SK-N-MC (cell line): ENCODE measurements at regions not wholly inside any gene's neighbourhood (a gene's known extent, or its start where the extent isn't known, plus 50 kb on each side); places are given as distances from the start of the nearest gene placed in this dataset.

ENCODE experiments used
- DNase-seq: peaks from one replicate; pipeline ENCODE4 v3.0.0-alpha.2; 2011; ENCODE audit warnings: low read depth, low spot score
- H3K27ac ChIP-seq: fragments of 200-600 bp; sonication (generic); 2 replicates; pipeline ENCODE4 v1.5.1; 2016; ENCODE audit warnings: mixed run types
- H3K36me3 ChIP-seq: fragments of 200-600 bp; sonication (generic); 2 replicates; pipeline ENCODE4 v1.6.1; 2017; ENCODE audit warnings: antibody characterized with exemption, low read length, mixed read lengths; ENCODE audit not compliant: insufficient read depth
- H3K4me3 ChIP-seq: fragments of 200-600 bp; sonication (generic); 2 replicates; pipeline ENCODE4 v1.5.1; 2016
- H3K9ac ChIP-seq: fragments of 200-600 bp; sonication (generic); 2 replicates; pipeline ENCODE4 v1.8.0; 2017; ENCODE audit warnings: mixed run types, mixed read lengths; ENCODE audit not compliant: insufficient read length
- H3K9me3 ChIP-seq: fragments of 200-600 bp; sonication (generic); 2 replicates; pipeline ENCODE4 v1.6.1; 2017; ENCODE audit warnings: low read depth, mild to moderate bottlenecking, antibody characterized with exemption, low read length, moderate library complexity, mixed read lengths
- EZH2 ChIP-seq: fragments of 200-600 bp; sonication (generic); IDR thresholded peaks from one replicate; pipeline ENCODE4 v1.6.1; 2017; ENCODE audit warnings: antibody characterized with exemption
- FOXP2 ChIP-seq: optimal IDR thresholded peaks from 2 replicates; pipeline ENCODE3; 2011; ENCODE audit warnings: mild to moderate bottlenecking, moderate library complexity; ENCODE audit not compliant: insufficient read depth; ENCODE audit errors: extremely low read length, control extremely low read depth
- POLR2AphosphoS5 ChIP-seq: IDR thresholded peaks from 2 replicates; pipeline ENCODE4 v1.6.1; 2012; ENCODE audit warnings: mild to moderate bottlenecking, low read depth, low read length, borderline replicate concordance

GRCh38 chr2:145060876-145061275, 541.0 kb upstream of the ZEB2 start:
- H3K9ac ChIP-seq: no peak overlapping the region
- H3K9me3 ChIP-seq: no peaks in the 10 kb centered on the region; the same call in 1 of the 2 replicates
- TF ChIP-seq FOXP2: no peak
- TF ChIP-seq EZH2: no peak
- TF ChIP-seq POLR2AphosphoS5: no peak
- H3K4me3 ChIP-seq: no peak overlapping the region
- no peak overlapping the region for H3K27ac ChIP-seq
- DNase-seq: no peak
- H3K36me3 ChIP-seq: no peaks in the 10 kb centered on the region

DNA sequence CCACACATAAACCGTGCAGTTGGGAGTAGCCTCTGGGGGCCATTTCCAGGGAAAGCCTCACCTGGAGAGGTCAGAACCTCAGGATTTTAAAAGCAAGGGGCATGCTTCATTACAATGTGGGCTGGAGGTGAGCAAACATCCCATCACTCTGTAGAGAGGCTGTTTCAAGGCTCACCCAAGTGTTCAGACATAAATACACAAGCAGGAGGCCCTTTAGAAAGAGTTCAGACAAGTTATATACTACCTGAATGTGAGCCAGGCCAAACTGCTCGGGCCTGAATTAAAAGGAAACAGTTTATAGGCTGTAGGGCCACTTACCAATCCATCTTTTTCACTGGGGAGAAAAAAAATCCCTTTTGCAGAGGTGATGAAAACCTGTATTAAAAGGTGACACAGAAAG, 540.0 kb upstream of the ZEB2 start:
- no peak overlapping the region for H3K4me3 ChIP-seq
- no peak for DNase-seq
- TF ChIP-seq FOXP2 (no peak), EZH2 (no peak), POLR2AphosphoS5 (no peak)
- H3K9me3 ChIP-seq: no peaks in the 10 kb centered on the region; the same call in 1 of the 2 replicates
- no peaks in the 10 kb centered on the region for H3K36me3 ChIP-seq
- H3K27ac ChIP-seq: no peak overlapping the region
- H3K9ac ChIP-seq: no peak overlapping the region

DNA sequence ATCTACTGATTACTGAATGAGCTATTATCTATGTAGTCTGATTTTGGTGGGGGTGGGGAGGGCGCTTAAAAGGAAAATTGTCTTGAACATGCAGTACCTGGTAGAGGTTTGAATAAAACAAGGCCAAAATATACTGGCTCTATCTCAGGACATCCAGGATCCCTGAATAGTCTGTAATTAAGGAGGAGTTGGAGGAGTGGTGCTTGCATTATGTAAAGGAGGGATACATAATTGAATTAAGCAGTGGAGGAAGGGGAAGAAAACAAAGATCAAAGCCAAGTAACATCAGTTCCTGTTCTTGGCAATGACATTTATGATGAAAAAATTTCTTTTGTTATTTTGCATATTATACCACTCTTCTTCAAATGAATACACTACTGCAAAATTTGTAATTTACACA, 539.4 kb upstream of the ZEB2 start:
- TF ChIP-seq POLR2AphosphoS5: no peak
- TF ChIP-seq FOXP2: no peak
- TF ChIP-seq EZH2: no peak
- Histone ChIP-seq H3K27ac (no peak overlapping the region), H3K9ac (no peak overlapping the region), H3K4me3 (no peak overlapping the region), H3K9me3 (peaks cover 4% of the 10 kb centered on the region; the same call in 1 of the 2 replicates), H3K36me3 (no peaks in the 10 kb centered on the region)
- no peak for DNase-seq

DNA sequence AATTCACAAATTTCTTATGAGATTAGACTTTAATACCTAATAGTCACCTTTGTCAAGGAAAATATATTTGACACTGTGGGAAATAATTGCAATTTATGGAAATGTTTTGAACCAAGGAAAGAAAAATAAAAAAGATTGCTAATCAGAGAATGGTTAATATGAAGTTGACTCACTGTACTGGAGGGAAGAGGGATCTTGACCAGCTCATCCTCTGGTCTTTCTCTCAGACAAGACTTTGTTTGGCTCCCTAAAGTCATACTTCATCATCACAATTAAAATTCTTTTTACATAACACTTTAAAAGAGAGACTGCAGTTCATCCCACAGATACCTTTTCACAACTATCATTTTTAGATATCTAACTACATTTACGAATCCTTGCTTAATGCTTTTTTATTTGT, 538.5 kb upstream of the ZEB2 start:
- Histone ChIP-seq H3K9ac (no peak overlapping the region), H3K36me3 (no peaks in the 10 kb centered on the region), H3K9me3 (peaks cover 4% of the 10 kb centered on the region; the same call in 1 of the 2 replicates), H3K4me3 (no peak overlapping the region), H3K27ac (no peak overlapping the region)
- TF ChIP-seq FOXP2 (no peak), EZH2 (no peak), POLR2AphosphoS5 (no peak)
- no peak for DNase-seq

DNA sequence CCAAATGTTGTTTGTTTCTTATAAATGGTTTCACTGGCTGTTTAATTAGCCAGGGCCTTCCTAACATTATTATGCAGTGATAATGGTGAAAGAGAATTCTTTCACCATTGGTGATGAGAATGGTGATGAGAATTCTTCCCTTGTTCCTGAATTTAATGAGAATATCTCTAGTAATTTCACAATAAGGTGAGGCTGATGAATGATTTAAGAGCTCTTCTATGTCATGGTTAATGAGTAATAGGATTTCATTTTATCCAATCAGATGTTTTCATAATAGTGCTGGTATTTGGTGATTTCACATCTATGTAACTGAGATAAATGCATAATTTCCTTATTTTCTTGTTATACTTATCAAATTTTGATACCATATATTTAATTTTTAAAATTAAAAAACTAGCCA, 535.7 kb upstream of the ZEB2 start:
- DNase-seq: no peak
- TF ChIP-seq FOXP2 (no peak), POLR2AphosphoS5 (no peak), EZH2 (no peak)
- H3K4me3 ChIP-seq: no peak overlapping the region
- H3K9ac ChIP-seq: no peak overlapping the region
- peaks cover 8% of the 10 kb centered on the region; the same call in 1 of the 2 replicates for H3K9me3 ChIP-seq
- H3K36me3 ChIP-seq: peaks cover 7% of the 10 kb centered on the region; the same call in 1 of the 2 replicates
- no peak overlapping the region for H3K27ac ChIP-seq

DNA sequence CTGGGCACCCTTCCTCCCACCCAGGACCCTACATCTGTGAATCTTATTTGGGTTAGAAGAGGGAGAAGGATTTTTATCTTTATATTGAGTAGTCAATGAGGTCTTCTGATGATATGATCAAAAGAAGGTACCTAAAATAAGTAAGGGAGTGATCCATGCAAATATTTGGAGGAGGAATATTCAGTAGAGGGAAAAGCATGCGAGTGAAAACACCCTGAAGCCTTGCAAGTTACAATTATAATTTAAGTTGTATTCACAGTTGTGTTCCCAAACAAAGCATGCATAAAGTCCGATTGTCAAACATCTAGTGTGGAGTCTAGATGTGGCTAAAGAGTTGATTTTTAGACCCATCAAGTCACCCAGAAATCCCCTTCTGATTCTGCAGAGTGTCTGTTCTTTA, 530.2 kb upstream of the ZEB2 start:
- H3K9ac ChIP-seq: no peak overlapping the region
- peak overlapping the region; percentile 99; the same call in 1 of the 2 replicates for H3K27ac ChIP-seq
- TF ChIP-seq EZH2 (no peak), POLR2AphosphoS5 (no peak), FOXP2 (no peak)
- no peak for DNase-seq
- H3K36me3 ChIP-seq: peaks cover 19% of the 10 kb centered on the region
- no peak overlapping the region for H3K4me3 ChIP-seq
- H3K9me3 ChIP-seq: 0 out of 2 replicates have a peak, but pooled peaks cover 8% of the 10 kb centered on the region

GRCh38 chr2:145049475-145049874, 529.6 kb upstream of the ZEB2 start:
- TF ChIP-seq FOXP2 (no peak), EZH2 (no peak)
- H3K4me3 ChIP-seq: no peak overlapping the region
- H3K36me3 ChIP-seq: peaks cover 19% of the 10 kb centered on the region
- 0 out of 2 replicates have a peak, but pooled peaks cover 5% of the 10 kb centered on the region for H3K9me3 ChIP-seq
- DNase-seq: no peak
- H3K9ac ChIP-seq: peak overlapping the region; percentile 64
- peak overlapping the region; percentile 99 for H3K27ac ChIP-seq

DNA sequence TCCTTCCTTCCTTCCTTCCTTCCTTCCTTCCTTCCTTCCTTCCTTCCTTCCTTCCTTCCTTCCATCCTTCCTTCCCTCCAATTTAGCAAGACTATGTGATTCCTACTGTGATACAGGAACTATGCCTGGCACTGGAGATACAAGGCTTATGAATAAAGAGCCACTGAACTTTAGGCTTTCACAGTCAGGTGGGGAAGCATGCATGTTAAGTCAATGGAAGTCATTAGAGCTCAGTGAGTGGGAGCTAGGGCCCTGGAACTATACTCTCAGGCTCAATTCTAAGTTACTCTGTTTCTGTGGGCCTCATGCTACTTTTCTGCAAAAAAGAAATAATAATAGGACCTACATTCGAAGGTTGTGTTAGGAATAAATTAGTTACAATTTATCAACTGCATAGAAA, 527.6 kb upstream of the ZEB2 start:
- no peak overlapping the region for H3K9ac ChIP-seq
- TF ChIP-seq POLR2AphosphoS5 (peak; percentile 86), FOXP2 (peak; percentile 91), EZH2 (no peak)
- peak; percentile 100 for DNase-seq
- peak overlapping the region; percentile 99 for H3K27ac ChIP-seq
- peaks cover 19% of the 10 kb centered on the region for H3K36me3 ChIP-seq
- H3K4me3 ChIP-seq: no peak overlapping the region
- 0 out of 2 replicates have a peak, but pooled peaks cover 3% of the 10 kb centered on the region for H3K9me3 ChIP-seq

GRCh38 chr2:145044491-145044890, 524.6 kb upstream of the ZEB2 start:
- DNase-seq: no peak
- 0 out of 2 replicates have a peak, but pooled peaks cover 3% of the 10 kb centered on the region for H3K36me3 ChIP-seq

More at GRCh38 chr2:145044491-145044890, 524.6 kb upstream of the ZEB2 start:
- Histone ChIP-seq H3K9me3 (no peaks in the 10 kb centered on the region), H3K27ac (peak overlapping the region; percentile 92), H3K4me3 (no peak overlapping the region), H3K9ac (peak overlapping the region; percentile 54)
- TF ChIP-seq FOXP2 (no peak), POLR2AphosphoS5 (no peak), EZH2 (no peak)
